Activated CD8-positive, alpha-beta memory T cell treated with anti-CD3 and anti-CD28 coated beads for 4 hours (primary cell): ENCODE measurements at regions not wholly inside any gene's neighbourhood (a gene's known extent, or its start where the extent isn't known, plus 50 kb on each side); places are given as distances from the start of the nearest gene placed in this dataset.
"Not testable (repeated sequence)": the region's sequence is repeated elsewhere in the genome, so short reads cannot be mapped to it uniquely, and the experiment has no call there.

ENCODE experiments used
- DNase-seq, 2 donors: peaks; one replicate each; pipeline ENCODE4 v3.0.0-alpha.2; 2020; ENCODE audit warnings: low read depth in 2 of 2

DNA sequence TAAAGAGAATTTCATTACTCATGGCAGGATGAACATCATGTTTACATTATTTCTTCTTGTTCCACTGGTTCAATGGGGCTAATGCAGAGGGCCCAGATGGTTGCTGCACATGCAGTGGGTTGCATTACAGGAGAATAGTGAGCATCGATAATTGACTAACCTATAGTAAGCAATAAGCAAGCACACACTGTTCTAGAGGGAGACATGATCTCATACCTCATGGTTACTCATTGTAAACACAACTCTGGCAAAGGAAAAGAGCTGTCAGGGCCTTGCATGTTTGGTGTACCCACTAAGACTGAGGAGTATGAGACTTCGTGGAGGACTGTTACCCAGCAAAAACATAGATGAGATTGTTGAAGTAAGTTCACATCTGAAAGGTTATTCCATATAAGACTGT lies 885.6 kb upstream of the VRK2 start:
- no peak for DNase-seq

DNA sequence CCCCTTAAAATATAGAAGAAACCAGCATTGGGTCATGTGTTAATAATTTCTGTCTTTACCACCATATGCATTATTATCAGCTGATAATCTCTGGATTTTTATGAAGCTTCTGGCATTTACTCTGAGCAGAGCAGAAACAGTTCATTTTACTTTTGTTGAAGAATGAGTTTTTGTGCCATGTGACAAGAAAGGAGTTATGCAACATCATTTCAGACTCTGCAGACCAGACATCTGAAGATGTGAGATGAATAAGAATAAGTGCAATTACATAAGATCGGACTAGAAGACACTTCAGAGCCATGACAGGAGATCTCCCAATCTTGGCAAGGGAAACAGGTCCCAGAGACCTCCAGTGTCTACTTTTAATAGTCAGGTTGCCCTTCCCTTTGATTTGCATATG lies 869.4 kb upstream of the VRK2 start:
- no peak for DNase-seq

DNA sequence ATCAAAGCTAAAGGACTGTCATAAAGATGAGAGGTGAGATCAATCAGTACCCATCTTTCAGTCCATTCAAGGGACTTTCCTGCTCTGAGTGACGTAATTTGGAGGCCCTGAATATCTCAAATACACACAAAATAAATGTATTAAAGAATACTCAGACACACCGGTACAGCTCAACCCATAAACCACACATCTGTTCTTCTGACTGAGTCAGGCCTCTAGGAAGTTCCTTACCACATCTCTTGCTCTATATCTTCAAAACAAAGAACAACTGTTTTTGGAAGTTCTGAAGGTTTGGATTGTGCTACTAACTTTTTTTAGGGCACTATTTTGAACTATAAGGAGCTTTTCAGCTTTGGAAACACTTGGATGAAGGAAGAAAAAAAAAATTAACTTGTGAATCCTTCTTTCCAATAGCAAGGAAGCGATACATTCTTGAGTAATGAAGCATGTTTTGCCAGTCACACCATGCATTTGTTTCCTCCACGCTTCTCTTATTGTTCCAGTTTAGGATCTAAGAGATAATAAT lies 866.5 kb upstream of the VRK2 start:
- DNase-seq, result no peak

- no peak for DNase-seq
Measured at GRCh38 chr2:57180678-57181077, 865.9 kb upstream of the VRK2 start.

- no peak for DNase-seq
Measured at GRCh38 chr2:57181315-57182038, 865.1 kb upstream of the VRK2 start.

GRCh38 chr2:57182916-57183315 lies 863.7 kb upstream of the VRK2 start:
- DNase-seq, result no peak

- DNase-seq, result no peak
Measured at GRCh38 chr2:57185568-57185967, 861.0 kb upstream of the VRK2 start.

GRCh38 chr2:57190007-57190406 lies 856.6 kb upstream of the VRK2 start:
- DNase-seq, result no peak

DNA sequence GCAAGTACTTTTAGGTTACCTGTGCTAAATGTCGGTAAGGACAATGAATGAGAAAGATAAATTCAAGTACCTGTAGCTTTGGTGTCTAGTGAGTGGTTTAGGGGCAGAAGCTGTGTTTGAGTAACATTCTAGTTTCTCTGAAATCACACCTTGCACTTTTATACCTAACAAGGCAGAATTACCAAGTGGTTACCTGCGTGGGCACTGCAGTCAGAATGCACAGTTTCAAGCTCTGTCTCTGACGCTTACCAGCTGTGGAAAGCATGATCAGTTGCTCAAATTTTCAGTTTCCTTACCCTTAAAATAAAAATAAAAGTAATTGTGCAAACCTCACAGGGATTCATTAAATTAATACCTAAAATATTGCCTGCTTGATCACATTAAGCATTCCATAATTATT lies 846.9 kb upstream of the VRK2 start:
- DNase-seq, result no peak

GRCh38 chr2:57204364-57204763 lies 842.2 kb upstream of the VRK2 start:
- no peak for DNase-seq

GRCh38 chr2:57205241-57205640 lies 841.4 kb upstream of the VRK2 start:
- no peak for DNase-seq

- no peak for DNase-seq
Measured at GRCh38 chr2:57207191-57207590, 839.4 kb upstream of the VRK2 start.

DNA sequence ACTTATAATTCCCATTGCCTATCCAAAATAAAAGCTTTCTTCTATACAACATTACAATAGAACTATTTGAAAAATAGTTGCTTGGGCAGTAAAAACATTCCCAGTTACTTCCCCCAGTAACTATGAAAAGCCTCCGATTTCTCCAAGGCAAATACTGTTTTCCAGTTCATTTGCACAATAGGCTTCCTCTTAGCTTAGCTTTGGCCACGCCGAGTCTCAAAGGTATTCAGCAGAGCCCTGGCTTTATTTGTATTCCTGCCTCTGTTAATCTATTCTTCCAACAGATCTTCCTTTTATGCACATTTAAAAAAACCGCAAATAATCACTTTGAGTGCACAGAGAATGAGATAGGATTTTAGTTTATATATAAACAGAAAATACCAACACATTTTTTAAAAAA lies 836.8 kb upstream of the VRK2 start:
- no peak for DNase-seq

DNA sequence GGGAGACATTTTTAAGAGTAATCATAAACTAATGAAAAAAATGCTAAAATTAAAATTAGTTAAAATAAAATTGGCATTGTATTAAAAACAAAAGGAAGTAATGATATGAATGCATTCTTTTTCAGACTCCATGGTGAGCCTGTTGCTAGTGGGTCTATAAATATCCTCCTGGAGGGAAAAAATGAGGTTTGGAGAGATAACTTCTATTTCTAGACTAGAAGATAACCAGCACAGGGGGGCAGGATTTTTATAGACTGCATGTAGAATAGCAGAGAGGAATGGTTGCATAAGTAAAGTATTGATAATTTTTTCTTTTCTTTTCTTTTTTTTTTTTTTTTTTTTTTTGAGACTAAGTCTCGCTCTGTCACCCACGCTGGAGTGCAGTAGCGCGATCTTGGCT lies 835.8 kb upstream of the VRK2 start:
- no peak for DNase-seq

DNA sequence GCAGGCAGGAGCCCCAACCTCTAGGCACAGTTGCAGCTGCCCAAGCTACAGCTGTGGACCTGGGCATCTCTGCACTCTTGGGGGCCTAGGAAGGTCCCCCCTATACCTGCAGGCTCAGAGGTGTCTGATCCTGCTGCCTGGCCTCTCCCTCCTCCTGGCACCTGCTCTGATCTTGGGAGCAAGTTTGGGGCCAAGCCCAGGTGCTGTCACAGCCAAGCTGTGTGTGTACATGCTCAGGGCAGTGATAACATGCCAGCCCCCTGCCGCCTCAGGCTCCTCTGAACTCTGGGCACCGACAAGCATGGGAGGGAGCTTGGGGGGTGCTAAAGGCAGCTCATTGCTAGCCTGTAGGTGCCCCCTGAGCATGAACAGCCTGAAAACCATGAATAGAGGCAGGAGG lies 829.6 kb upstream of the VRK2 start:
- DNase-seq, result no peak

DNA sequence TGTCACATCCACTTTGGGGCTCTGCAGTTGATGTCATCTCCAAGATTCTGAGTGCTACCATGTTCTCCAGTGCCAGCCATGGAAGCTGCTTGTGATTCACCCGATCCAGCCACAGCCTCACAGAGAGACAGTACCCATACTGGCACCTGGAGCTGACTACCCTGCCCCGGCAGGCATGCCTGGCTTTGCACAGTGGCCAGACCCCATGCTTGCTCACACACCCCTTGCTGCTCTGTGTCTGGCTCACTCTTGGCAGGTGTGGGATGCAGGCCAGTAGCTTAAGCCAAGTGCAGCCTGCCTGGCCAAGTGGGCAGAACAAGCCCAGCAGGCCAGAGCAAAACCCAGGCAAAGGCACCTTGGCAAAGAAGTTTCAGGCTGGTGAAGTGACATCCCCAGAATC lies 828.4 kb upstream of the VRK2 start:
- DNase-seq, result no peak

- not testable (repeated sequence) for DNase-seq
Measured at GRCh38 chr2:57229706-57230105, 816.9 kb upstream of the VRK2 start.

DNA sequence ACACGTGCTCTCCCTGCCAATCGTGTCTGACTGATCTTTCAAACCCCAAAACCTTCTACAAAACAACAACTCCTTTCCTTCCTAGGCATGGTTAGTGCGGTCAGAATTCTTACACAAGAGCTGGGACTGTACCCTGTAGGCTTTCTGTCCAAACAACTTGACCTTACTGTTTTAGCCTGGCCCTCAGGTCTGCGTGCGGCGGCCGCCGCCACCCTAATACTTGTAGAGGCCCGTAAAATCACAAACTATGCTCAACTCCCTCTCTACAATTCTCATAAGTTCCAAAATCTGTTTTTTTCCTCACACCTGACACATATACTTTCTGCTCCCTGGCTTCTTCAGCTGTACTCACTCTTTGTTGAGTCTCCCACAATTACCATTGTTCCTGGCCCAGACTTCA lies 814.3 kb upstream of the VRK2 start:
- DNase-seq, result not testable (repeated sequence)

GRCh38 chr2:57251495-57251894 lies 795.1 kb upstream of the VRK2 start:
- not testable (repeated sequence) for DNase-seq

DNA sequence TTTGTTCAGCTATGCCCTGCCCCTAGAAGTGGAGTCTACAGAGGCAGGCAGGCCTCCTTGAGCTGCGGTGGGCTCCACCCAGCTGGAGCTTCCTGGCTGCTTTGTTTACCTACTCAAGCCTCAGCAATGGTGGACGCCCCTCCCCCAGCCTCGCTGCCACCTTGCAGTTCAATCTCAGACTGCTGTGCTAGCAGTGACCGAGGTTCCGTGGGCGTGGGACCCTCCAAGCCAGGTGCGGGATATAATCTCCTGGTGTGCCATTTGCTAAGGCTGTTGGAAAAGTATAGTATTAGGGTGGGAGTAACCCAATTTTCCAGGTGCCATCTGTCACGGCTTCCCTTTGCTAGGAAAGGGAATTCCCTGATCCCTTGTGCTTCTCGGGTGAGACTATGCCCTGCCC lies 770.2 kb upstream of the VRK2 start:
- DNase-seq, result not testable (repeated sequence)

GRCh38 chr2:57278451-57278850 lies 768.2 kb upstream of the VRK2 start:
- no peak for DNase-seq

- DNase-seq, result no peak
Measured at GRCh38 chr2:57291209-57291608, 755.4 kb upstream of the VRK2 start.

GRCh38 chr2:57296795-57297517 lies 749.6 kb upstream of the VRK2 start:
- DNase-seq, result no peak
